SK-N-SH (cell line): ENCODE measurements at regions not wholly inside any gene's neighbourhood (a gene's known extent, or its start where the extent isn't known, plus 50 kb on each side); places are given as distances from the start of the nearest gene placed in this dataset.

Experiments used
- CTCF ChIA-PET: fragments of 300-600, 350-600 bp; formaldehyde crosslinking; extraction: SDS; loops from one replicate; lab custom pipeline; 2021; lab: Yijun Ruan, JAX
- POLR2A ChIA-PET: fragments of 350-600 bp; sonication (Branson Sonifier 250); formaldehyde crosslinking; extraction: SDS; loops from one replicate; lab custom pipeline; 2020; ENCODE audit warnings: antibody characterized with exemption, inconsistent platforms; lab: Yijun Ruan, JAX
- DNase-seq: peaks from one replicate; pipeline ENCODE4 v3.0.0; 2012
- H2AFZ ChIP-seq: fragments of 200-600 bp; sonication (generic); 2 replicates; pipeline ENCODE4 v1.8.1; 2016; ENCODE audit warnings: antibody characterized with exemption, mild to moderate bottlenecking, low read depth
- H3F3A ChIP-seq: fragments of 200-600 bp; sonication (generic); replicated peaks from 2 replicates; pipeline ENCODE3; 2016; ENCODE audit warnings: antibody characterized with exemption, mild to moderate bottlenecking; ENCODE audit not compliant: insufficient read depth
- H3K27ac ChIP-seq, 2 experiments: fragments of 200-500 bp in 1 of 2; fragments of 200-600 bp in 1 of 2; sonication (Bioruptor generic) in 1 of 2; sonication (generic), shearing (Covaris generic) in 1 of 2; 2 replicates each; pipeline versions ENCODE4 v1.5.1 to v1.6.1; 2014 to 2016; ENCODE audit warnings: low read depth in 2 of 2, inconsistent platforms in 1 of 2, low read length in 1 of 2, mild to moderate bottlenecking in 1 of 2, mixed read lengths in 1 of 2
- H3K27me3 ChIP-seq: fragments of 200-600 bp; sonication (generic), shearing (Covaris generic); 2 replicates; pipeline ENCODE4 v1.6.1; 2016; ENCODE audit warnings: mixed run types; ENCODE audit not compliant: insufficient read depth
- H3K36me3 ChIP-seq, 2 experiments: fragments of 200-500 bp in 1 of 2; fragments of 200-600 bp in 1 of 2; sonication (Bioruptor generic) in 1 of 2; sonication (generic) in 1 of 2; replicated peaks in 1 of 2; 2 replicates each; pipeline versions ENCODE3 to v1.5.1; 2014 to 2016; ENCODE audit warnings: low read length in 1 of 2, mild to moderate bottlenecking in 1 of 2; ENCODE audit not compliant: insufficient read depth in 2 of 2, control insufficient read depth in 1 of 2
- H3K4me1 ChIP-seq, 2 experiments: fragments of 200-500 bp in 1 of 2; fragments of 200-600 bp in 1 of 2; sonication (Bioruptor generic) in 1 of 2; sonication (generic), shearing (Covaris generic) in 1 of 2; 2 replicates each; pipeline versions ENCODE4 v1.5.1 to v1.6.1; 2014 to 2016; ENCODE audit warnings: low read depth in 1 of 2, low read length in 1 of 2, mixed run types in 1 of 2; ENCODE audit not compliant: insufficient read depth in 2 of 2, control insufficient read depth in 1 of 2
- H3K4me2 ChIP-seq: fragments of 200-600 bp; sonication (generic), shearing (Covaris generic); 2 replicates; pipeline ENCODE4 v1.6.1; 2017; ENCODE audit warnings: mixed run types
- H3K4me3 ChIP-seq, 2 experiments: fragments of 200-500 bp in 1 of 2; fragments of 200-600 bp in 1 of 2; sonication (Bioruptor generic) in 1 of 2; sonication (generic), shearing (Covaris generic) in 1 of 2; 2 replicates each; pipeline versions ENCODE4 v1.5.1 to v1.8.1; 2014 to 2016; ENCODE audit warnings: low read depth in 2 of 2, inconsistent platforms in 1 of 2, low read length in 1 of 2, mild to moderate bottlenecking in 1 of 2, mixed read lengths in 1 of 2, moderate library complexity in 1 of 2
- H3K79me2 ChIP-seq: fragments of 200-600 bp; sonication (generic); 2 replicates; pipeline ENCODE4 v1.8.1; 2017; ENCODE audit warnings: mild to moderate bottlenecking; ENCODE audit not compliant: insufficient read depth
- H3K9ac ChIP-seq: fragments of 200-600 bp; sonication (generic); 2 replicates; pipeline ENCODE4 v1.6.1; 2017; ENCODE audit warnings: mixed run types
- H3K9me2 ChIP-seq: fragments of 200-600 bp; sonication (generic); 2 replicates; pipeline ENCODE4 v1.6.1; 2017; ENCODE audit warnings: mixed run types
- H3K9me3 ChIP-seq: fragments of 200-600 bp; sonication (generic); 2 replicates; pipeline ENCODE4 v1.6.1; 2017; ENCODE audit warnings: mixed run types, mild to moderate bottlenecking, moderate library complexity
- H4K20me1 ChIP-seq: fragments of 200-600 bp; sonication (generic); 2 replicates; pipeline ENCODE4 v1.6.1; 2017; ENCODE audit warnings: mild to moderate bottlenecking, mixed run types; ENCODE audit not compliant: insufficient read depth
- CHD2 ChIP-seq: fragments of 150-350 bp; IDR thresholded peaks from 2 replicates; pipeline ENCODE4 v1.6.1; 2018; ENCODE audit warnings: low read length; ENCODE audit not compliant: partially characterized antibody
- ELF1 ChIP-seq: IDR thresholded peaks from 2 replicates; pipeline ENCODE4 v1.4.0; 2012
- EP300 ChIP-seq, 2 experiments: IDR thresholded peaks; 2 replicates each; pipeline versions ENCODE4 v1.4.0 to v1.6.1; 2012; ENCODE audit warnings: borderline replicate concordance in 1 of 2, low read depth in 1 of 2, low read length in 1 of 2
- FOXJ3 ChIP-seq: sonication (generic); formaldehyde crosslinking; IDR thresholded peaks from 2 replicates; pipeline ENCODE4 v1.5.1; 2020; ENCODE audit warnings: mild to moderate bottlenecking, missing genetic modification reagents
- GATA2 ChIP-seq: sonication (generic); formaldehyde crosslinking; IDR thresholded peaks from 2 replicates; pipeline ENCODE4 v1.5.0; 2020; ENCODE audit warnings: mild to moderate bottlenecking, missing genetic modification reagents
- MXI1 ChIP-seq: IDR thresholded peaks from 2 replicates; pipeline ENCODE4 v1.6.1; 2012; ENCODE audit warnings: mild to moderate bottlenecking, low read depth, low read length, improper control_type of control experiment
- NRF1 ChIP-seq: IDR thresholded peaks from 2 replicates; pipeline ENCODE4 v1.6.1; 2012; ENCODE audit warnings: low read depth, mild to moderate bottlenecking, low read length
- RAD21 ChIP-seq: IDR thresholded peaks from 2 replicates; pipeline ENCODE4 v1.6.1; 2012; ENCODE audit warnings: mild to moderate bottlenecking, low read length
- RXRA ChIP-seq: IDR thresholded peaks from 2 replicates; pipeline ENCODE4 v1.4.0; 2012; ENCODE audit warnings: low read depth, mild to moderate bottlenecking, borderline replicate concordance
- SIN3A ChIP-seq: IDR thresholded peaks from 2 replicates; pipeline ENCODE4 v1.6.1; 2012; ENCODE audit warnings: low read depth, mild to moderate bottlenecking, low read length, moderate library complexity, borderline replicate concordance
- TAF1 ChIP-seq: IDR thresholded peaks from 2 replicates; pipeline ENCODE4 v1.6.1; 2012; ENCODE audit warnings: low read depth, mild to moderate bottlenecking, low read length, moderate library complexity, borderline replicate concordance
- TEAD4 ChIP-seq: IDR thresholded peaks from 2 replicates; pipeline ENCODE4 v1.4.0; 2012; ENCODE audit warnings: mild to moderate bottlenecking, borderline replicate concordance; ENCODE audit not compliant: insufficient read depth
- WGBS: methylation state at CpG from one replicate; pipeline ENCODE4 v1.1.6; 2017; ENCODE audit warnings: low lambda C conversion rate; 5-methylcytosine and 5-hydroxymethylcytosine counted together
- TF ChIP-seq, protein P1 (sequence below): fragments of 200-600 bp; sonication (generic); IDR thresholded peaks from 2 replicates; pipeline ENCODE4 v1.6.1; 2017; ENCODE audit warnings: antibody characterized with exemption, mild to moderate bottlenecking, moderate library complexity
- TF ChIP-seq, protein P2 (sequence below): IDR thresholded peaks from 2 replicates; pipeline ENCODE4 v1.4.0; 2012; ENCODE audit warnings: low read depth
- TF ChIP-seq, protein P3 (sequence below): fragments of 150-350 bp; IDR thresholded peaks from 2 replicates; pipeline ENCODE4 v1.6.1; 2017; ENCODE audit warnings: antibody characterized with exemption, low read length, low read depth, borderline replicate concordance
- TF ChIP-seq, protein P4 (sequence below): IDR thresholded peaks from 2 replicates; pipeline ENCODE4; 2012

DNA sequence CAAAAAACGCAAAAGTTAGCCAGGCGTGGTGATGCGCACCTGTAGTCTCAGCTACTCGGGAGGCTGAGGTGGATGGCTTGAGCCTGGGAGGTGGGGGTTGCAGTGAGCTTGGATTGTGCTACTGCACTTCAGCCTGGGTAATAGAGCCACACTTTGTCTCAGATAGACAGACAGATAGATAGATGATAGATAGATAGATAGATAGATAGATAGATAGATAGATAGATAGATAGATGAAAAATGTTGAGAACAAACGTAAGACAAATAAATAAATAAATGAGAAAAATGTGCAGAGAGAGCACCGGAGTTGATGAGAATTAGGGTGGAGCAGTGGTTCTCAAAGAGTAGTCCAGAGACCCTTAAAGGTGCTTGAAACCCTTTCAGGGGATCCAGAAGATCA lies 58.4 kb upstream of the ARL8B start:
- no peak for TF ChIP-seq NRF1
- no peak for TF ChIP-seq GATA2
- TF ChIP-seq FOXJ3 (CRISPR knock-in tag): no peak
- TF ChIP-seq MXI1: no peak
- TF ChIP-seq RAD21: no peak
- TF ChIP-seq TAF1: no peak
- TF ChIP-seq EP300 (IDR thresholded peaks at IDR 0.05; ENCODE audit: borderline replicate concordance in 1 of 2, low read depth in 1 of 2, low read length in 1 of 2): no peak
- TF ChIP-seq, protein P1, sequence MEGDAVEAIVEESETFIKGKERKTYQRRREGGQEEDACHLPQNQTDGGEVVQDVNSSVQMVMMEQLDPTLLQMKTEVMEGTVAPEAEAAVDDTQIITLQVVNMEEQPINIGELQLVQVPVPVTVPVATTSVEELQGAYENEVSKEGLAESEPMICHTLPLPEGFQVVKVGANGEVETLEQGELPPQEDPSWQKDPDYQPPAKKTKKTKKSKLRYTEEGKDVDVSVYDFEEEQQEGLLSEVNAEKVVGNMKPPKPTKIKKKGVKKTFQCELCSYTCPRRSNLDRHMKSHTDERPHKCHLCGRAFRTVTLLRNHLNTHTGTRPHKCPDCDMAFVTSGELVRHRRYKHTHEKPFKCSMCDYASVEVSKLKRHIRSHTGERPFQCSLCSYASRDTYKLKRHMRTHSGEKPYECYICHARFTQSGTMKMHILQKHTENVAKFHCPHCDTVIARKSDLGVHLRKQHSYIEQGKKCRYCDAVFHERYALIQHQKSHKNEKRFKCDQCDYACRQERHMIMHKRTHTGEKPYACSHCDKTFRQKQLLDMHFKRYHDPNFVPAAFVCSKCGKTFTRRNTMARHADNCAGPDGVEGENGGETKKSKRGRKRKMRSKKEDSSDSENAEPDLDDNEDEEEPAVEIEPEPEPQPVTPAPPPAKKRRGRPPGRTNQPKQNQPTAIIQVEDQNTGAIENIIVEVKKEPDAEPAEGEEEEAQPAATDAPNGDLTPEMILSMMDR: no peak
- TF ChIP-seq, protein P2, sequence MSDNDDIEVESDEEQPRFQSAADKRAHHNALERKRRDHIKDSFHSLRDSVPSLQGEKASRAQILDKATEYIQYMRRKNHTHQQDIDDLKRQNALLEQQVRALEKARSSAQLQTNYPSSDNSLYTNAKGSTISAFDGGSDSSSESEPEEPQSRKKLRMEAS: no peak
- no peak for TF ChIP-seq ELF1
- no peak for TF ChIP-seq TEAD4
- no peak for TF ChIP-seq SIN3A
- TF ChIP-seq, protein P3, sequence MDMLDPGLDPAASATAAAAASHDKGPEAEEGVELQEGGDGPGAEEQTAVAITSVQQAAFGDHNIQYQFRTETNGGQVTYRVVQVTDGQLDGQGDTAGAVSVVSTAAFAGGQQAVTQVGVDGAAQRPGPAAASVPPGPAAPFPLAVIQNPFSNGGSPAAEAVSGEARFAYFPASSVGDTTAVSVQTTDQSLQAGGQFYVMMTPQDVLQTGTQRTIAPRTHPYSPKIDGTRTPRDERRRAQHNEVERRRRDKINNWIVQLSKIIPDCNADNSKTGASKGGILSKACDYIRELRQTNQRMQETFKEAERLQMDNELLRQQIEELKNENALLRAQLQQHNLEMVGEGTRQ: no peak
- TF ChIP-seq RXRA: no peak
- no peak for TF ChIP-seq CHD2
- TF ChIP-seq, protein P4, sequence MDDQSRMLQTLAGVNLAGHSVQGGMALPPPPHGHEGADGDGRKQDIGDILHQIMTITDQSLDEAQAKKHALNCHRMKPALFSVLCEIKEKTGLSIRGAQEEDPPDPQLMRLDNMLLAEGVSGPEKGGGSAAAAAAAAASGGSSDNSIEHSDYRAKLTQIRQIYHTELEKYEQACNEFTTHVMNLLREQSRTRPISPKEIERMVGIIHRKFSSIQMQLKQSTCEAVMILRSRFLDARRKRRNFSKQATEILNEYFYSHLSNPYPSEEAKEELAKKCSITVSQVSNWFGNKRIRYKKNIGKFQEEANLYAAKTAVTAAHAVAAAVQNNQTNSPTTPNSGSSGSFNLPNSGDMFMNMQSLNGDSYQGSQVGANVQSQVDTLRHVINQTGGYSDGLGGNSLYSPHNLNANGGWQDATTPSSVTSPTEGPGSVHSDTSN: no peak
- WGBS: 82% methylated on average over 6 of the region's 6 CpGs

More for the DNA sequence above, 58.4 kb upstream of the ARL8B start:
- H3K4me1 ChIP-seq: 0 out of 4 replicates have a peak, but pooled peaks cover 0 to 3% of the 10 kb centered on the region in 2 experiments
- CTCF ChIA-PET: interaction anchor here (1.3 to 12.0 kb wide), 3 partner anchors 12 to 348 kb away, joined by 3 to 213 read pairs (median 4); no protein-coding TSS in a partner anchor
- no peaks in the 10 kb centered on the region for H3K79me2 ChIP-seq
- DNase-seq: no peak
- no peak overlapping the region for H2AFZ ChIP-seq
- H3F3A ChIP-seq: no peaks in the 10 kb centered on the region
- H3K9me2 ChIP-seq: no peaks in the 10 kb centered on the region
- H3K4me2 ChIP-seq: no peak overlapping the region
- no peaks in the 10 kb centered on the region for H3K27me3 ChIP-seq
- no peaks in the 10 kb centered on the region for H3K9me3 ChIP-seq
- H3K4me3 ChIP-seq: no peak overlapping the region
- H4K20me1 ChIP-seq: no peaks in the 10 kb centered on the region
- POLR2A ChIA-PET: no interaction called here
- no peak overlapping the region for H3K27ac ChIP-seq
- H3K9ac ChIP-seq: no peak overlapping the region
- no peaks in the 10 kb centered on the region for H3K36me3 ChIP-seq
